ENCODE measurements at regions not wholly inside any gene's neighbourhood (a gene's known extent, or its start where the extent isn't known, plus 50 kb on each side); places are given as distances from the start of the nearest gene placed in this dataset.

DNA sequence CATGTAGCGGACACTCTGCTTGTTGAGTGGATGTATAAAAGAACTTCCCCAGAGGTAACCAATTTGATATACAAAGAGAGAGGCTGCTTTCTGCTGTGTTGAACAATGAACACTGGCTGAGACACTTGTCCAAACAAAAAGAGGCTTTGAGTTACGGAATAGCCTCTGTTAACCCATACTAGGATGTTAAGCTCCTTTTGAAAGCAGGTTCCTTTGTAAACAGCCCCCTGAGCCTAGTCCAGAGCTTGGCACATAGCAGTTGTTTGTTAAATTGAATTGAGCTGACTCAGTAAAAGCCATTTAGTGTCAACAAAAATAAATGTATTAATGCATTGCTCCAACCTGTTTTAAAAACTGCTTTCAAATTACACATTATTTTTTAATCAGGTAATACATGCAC is 200.1 kb downstream of the MZT1 start:
- TF ChIP-seq CTCF (conservative IDR thresholded peaks at IDR 0.05; ENCODE audit: low read depth, low read length) (no peak), EZH2 (IDR thresholded peaks at IDR 0.05; ENCODE audit: borderline replicate concordance, low read depth, low read length, poor library complexity, severe bottlenecking) (no peak)

GRCh38 chr13:72523593-72523992 is 203.8 kb downstream of the MZT1 start:
- POLR2A ChIA-PET (ENCODE audit: low non-redundant PET) = no interaction called here
- BruUV-seq (replicated peaks) = no TSS peak

More for the DNA sequence above, 200.1 kb downstream of the MZT1 start:
- Histone ChIP-seq H3K4me3 (ENCODE audit: low read depth, low read length, poor library complexity, severe bottlenecking) (no peak overlapping the region), H3K9me3 (ENCODE audit: low read depth, low read length, poor library complexity, severe bottlenecking) (no peaks in the 10 kb centered on the region), H3K36me3 (ENCODE audit: insufficient read depth, low read length, poor library complexity, severe bottlenecking) (no peaks in the 10 kb centered on the region), H3K27me3 (replicated peaks; ENCODE audit: insufficient read depth, low read depth, low read length, poor library complexity) (peaks cover 49% of the 10 kb centered on the region), H3K4me1 (ENCODE audit: insufficient read depth, low read length, poor library complexity, severe bottlenecking) (no peaks in the 10 kb centered on the region), H3K27ac (ENCODE audit: low read depth, low read length, poor library complexity, severe bottlenecking) (no peak overlapping the region)
- ChIA-PET CTCF (no interaction called here), POLR2A (ENCODE audit: low non-redundant PET) (no interaction called here)
- no peak for DNase-seq (ENCODE audit: low spot score)
- BruUV-seq (replicated peaks) = no TSS peak
- intact Hi-C loops (cut with micrococcal nuclease; ENCODE audit: unreplicated experiment) = no loop called here

GRCh38 chr13:72523049-72523448 is 204.4 kb downstream of the MZT1 start:
- no peak overlapping the region for H3K27ac ChIP-seq (ENCODE audit: low read depth, low read length, poor library complexity, severe bottlenecking)
- ChIA-PET CTCF (no interaction called here), POLR2A (ENCODE audit: low non-redundant PET) (no interaction called here)
- no peaks in the 10 kb centered on the region for H3K9me3 ChIP-seq (ENCODE audit: low read depth, low read length, poor library complexity, severe bottlenecking)
- no peak overlapping the region for H3K4me3 ChIP-seq (ENCODE audit: low read depth, low read length, poor library complexity, severe bottlenecking)
- no peaks in the 10 kb centered on the region for H3K36me3 ChIP-seq (ENCODE audit: insufficient read depth, low read length, poor library complexity, severe bottlenecking)
- BruUV-seq (replicated peaks) = no TSS peak
- H3K4me1 ChIP-seq (ENCODE audit: insufficient read depth, low read length, poor library complexity, severe bottlenecking) = no peaks in the 10 kb centered on the region
- H3K27me3 ChIP-seq (replicated peaks; ENCODE audit: insufficient read depth, low read depth, low read length, poor library complexity) = peaks cover 56% of the 10 kb centered on the region
- DNase-seq (ENCODE audit: low spot score) = no peak
- intact Hi-C loops (cut with micrococcal nuclease; ENCODE audit: unreplicated experiment) = no loop called here
- no peak for TF ChIP-seq EZH2 (IDR thresholded peaks at IDR 0.05; ENCODE audit: borderline replicate concordance, low read depth, low read length, poor library complexity, severe bottlenecking)

More at GRCh38 chr13:72523593-72523992, 203.8 kb downstream of the MZT1 start:
- H3K9me3 ChIP-seq (ENCODE audit: low read depth, low read length, poor library complexity, severe bottlenecking) = no peaks in the 10 kb centered on the region
- no peak for DNase-seq (ENCODE audit: low spot score)
- TF ChIP-seq EZH2 (IDR thresholded peaks at IDR 0.05; ENCODE audit: borderline replicate concordance, low read depth, low read length, poor library complexity, severe bottlenecking) (no peak), CTCF (conservative IDR thresholded peaks at IDR 0.05; ENCODE audit: low read depth, low read length) (no peak)
- CTCF ChIA-PET = no interaction called here
- intact Hi-C loops (cut with micrococcal nuclease; ENCODE audit: unreplicated experiment) = no loop called here
- H3K36me3 ChIP-seq (ENCODE audit: insufficient read depth, low read length, poor library complexity, severe bottlenecking) = no peaks in the 10 kb centered on the region
- no peak overlapping the region for H3K27ac ChIP-seq (ENCODE audit: low read depth, low read length, poor library complexity, severe bottlenecking)
- H3K4me3 ChIP-seq (ENCODE audit: low read depth, low read length, poor library complexity, severe bottlenecking) = no peak overlapping the region
- no peaks in the 10 kb centered on the region for H3K4me1 ChIP-seq (ENCODE audit: insufficient read depth, low read length, poor library complexity, severe bottlenecking)
- H3K27me3 ChIP-seq (replicated peaks; ENCODE audit: insufficient read depth, low read depth, low read length, poor library complexity) = peaks cover 59% of the 10 kb centered on the region

DNA sequence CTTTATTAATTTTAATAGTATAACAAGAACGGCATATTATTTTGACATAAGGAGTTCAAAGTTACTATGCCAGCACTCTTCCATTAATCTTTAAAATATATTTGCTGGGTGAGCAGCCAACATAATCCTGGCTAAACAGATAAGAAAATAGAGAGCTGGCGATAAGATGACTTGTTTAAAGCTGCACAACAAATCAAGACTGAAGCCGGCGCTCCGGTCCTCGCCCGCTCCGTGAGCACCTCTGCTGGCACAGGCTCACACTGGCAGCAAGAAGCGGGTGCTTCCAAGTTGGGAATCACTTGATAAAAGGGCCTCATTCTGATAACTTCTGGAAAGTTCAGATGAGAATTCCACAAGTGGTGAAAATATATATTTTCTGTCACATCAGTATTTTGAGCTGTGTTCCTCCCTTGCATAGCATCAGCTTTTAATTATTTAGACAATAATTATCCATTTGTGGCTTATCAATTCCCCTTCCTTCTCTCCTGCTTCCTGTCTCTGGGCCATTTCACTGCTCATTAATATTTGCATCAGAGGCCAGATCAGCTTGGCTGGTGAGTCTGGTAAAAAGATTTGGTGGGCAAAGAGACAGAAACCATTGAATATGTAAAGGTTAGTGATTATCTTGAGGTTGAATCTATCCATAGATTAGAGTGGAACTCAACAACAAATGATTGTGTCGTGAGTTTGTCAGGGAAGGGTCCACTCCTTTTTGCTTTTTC is 205.3 kb downstream of the MZT1 start:
- POLR2A ChIA-PET (ENCODE audit: low non-redundant PET) = interaction anchor here (0.6 kb wide), 1 partner anchor 132 kb away, joined by 24 read pairs; no protein-coding TSS in a partner anchor
- H3K4me1 ChIP-seq (ENCODE audit: insufficient read depth, low read length, poor library complexity, severe bottlenecking) = no peaks in the 10 kb centered on the region
- H3K9me3 ChIP-seq (ENCODE audit: low read depth, low read length, poor library complexity, severe bottlenecking) = no peaks in the 10 kb centered on the region
- no peaks in the 10 kb centered on the region for H3K36me3 ChIP-seq (ENCODE audit: insufficient read depth, low read length, poor library complexity, severe bottlenecking)
- no peak overlapping the region for H3K4me3 ChIP-seq (ENCODE audit: low read depth, low read length, poor library complexity, severe bottlenecking)
- TF ChIP-seq EZH2 (IDR thresholded peaks at IDR 0.05; ENCODE audit: borderline replicate concordance, low read depth, low read length, poor library complexity, severe bottlenecking) = no peak
- TF ChIP-seq CTCF (conservative IDR thresholded peaks at IDR 0.05; ENCODE audit: low read depth, low read length) = no peak
- BruUV-seq (replicated peaks) = no TSS peak
- CTCF ChIA-PET = no interaction called here
- peaks cover 59% of the 10 kb centered on the region for H3K27me3 ChIP-seq (replicated peaks; ENCODE audit: insufficient read depth, low read depth, low read length, poor library complexity)
- no peak for DNase-seq (ENCODE audit: low spot score)
- intact Hi-C loops (cut with micrococcal nuclease; ENCODE audit: unreplicated experiment) = no loop called here
- no peak overlapping the region for H3K27ac ChIP-seq (ENCODE audit: low read depth, low read length, poor library complexity, severe bottlenecking)
